ENCODE measurements at regions not wholly inside any gene's neighbourhood (a gene's known extent, or its start where the extent isn't known, plus 50 kb on each side); places are given as distances from the start of the nearest gene placed in this dataset.

GRCh38 chr5:27472000-27472763 lies 433.8 kb upstream of the CDH9 start:
- TF ChIP-seq GATA2 (IDR thresholded peaks at IDR 0.05; ENCODE audit: low read depth, low read length) (no peak), GATA3 (IDR thresholded peaks at IDR 0.05; ENCODE audit: low read depth, low read length) (no peak)

GRCh38 chr5:27466959-27467358 lies 428.6 kb upstream of the CDH9 start:
- TF ChIP-seq GATA3 (IDR thresholded peaks at IDR 0.05; ENCODE audit: low read depth, low read length), result no peak
- no peak for TF ChIP-seq GATA2 (IDR thresholded peaks at IDR 0.05; ENCODE audit: low read depth, low read length)

- TF ChIP-seq GATA3 (IDR thresholded peaks at IDR 0.05; ENCODE audit: low read depth, low read length) (no peak), GATA2 (IDR thresholded peaks at IDR 0.05; ENCODE audit: low read depth, low read length) (no peak)
Observed at GRCh38 chr5:27465140-27465539, 426.8 kb upstream of the CDH9 start.

- TF ChIP-seq GATA3 (IDR thresholded peaks at IDR 0.05; ENCODE audit: low read depth, low read length) (no peak), GATA2 (IDR thresholded peaks at IDR 0.05; ENCODE audit: low read depth, low read length) (no peak)
Observed at GRCh38 chr5:27463446-27464149, 425.2 kb upstream of the CDH9 start.

GRCh38 chr5:27462936-27463335 lies 424.6 kb upstream of the CDH9 start:
- TF ChIP-seq GATA3 (IDR thresholded peaks at IDR 0.05; ENCODE audit: low read depth, low read length) (no peak), GATA2 (IDR thresholded peaks at IDR 0.05; ENCODE audit: low read depth, low read length) (no peak)

GRCh38 chr5:27458287-27458686 lies 419.9 kb upstream of the CDH9 start:
- TF ChIP-seq GATA3 (IDR thresholded peaks at IDR 0.05; ENCODE audit: low read depth, low read length), result no peak
- no peak for TF ChIP-seq GATA2 (IDR thresholded peaks at IDR 0.05; ENCODE audit: low read depth, low read length)

- no peak for TF ChIP-seq GATA2 (IDR thresholded peaks at IDR 0.05; ENCODE audit: low read depth, low read length)
- TF ChIP-seq GATA3 (IDR thresholded peaks at IDR 0.05; ENCODE audit: low read depth, low read length), result no peak
Observed at GRCh38 chr5:27451377-27451776, 413.0 kb upstream of the CDH9 start.

GRCh38 chr5:27450607-27451006 lies 412.2 kb upstream of the CDH9 start:
- TF ChIP-seq GATA3 (IDR thresholded peaks at IDR 0.05; ENCODE audit: low read depth, low read length), result no peak
- no peak for TF ChIP-seq GATA2 (IDR thresholded peaks at IDR 0.05; ENCODE audit: low read depth, low read length)

- TF ChIP-seq GATA2 (IDR thresholded peaks at IDR 0.05; ENCODE audit: low read depth, low read length), result no peak
- no peak for TF ChIP-seq GATA3 (IDR thresholded peaks at IDR 0.05; ENCODE audit: low read depth, low read length)
Observed at GRCh38 chr5:27437594-27438200, 399.3 kb upstream of the CDH9 start.

- no peak for TF ChIP-seq GATA3 (IDR thresholded peaks at IDR 0.05; ENCODE audit: low read depth, low read length)
- TF ChIP-seq GATA2 (IDR thresholded peaks at IDR 0.05; ENCODE audit: low read depth, low read length), result no peak
Observed at GRCh38 chr5:27434335-27434734, 395.9 kb upstream of the CDH9 start.

- no peak for TF ChIP-seq GATA2 (IDR thresholded peaks at IDR 0.05; ENCODE audit: low read depth, low read length)
- no peak for TF ChIP-seq GATA3 (IDR thresholded peaks at IDR 0.05; ENCODE audit: low read depth, low read length)
Observed at GRCh38 chr5:27414099-27414498, 375.7 kb upstream of the CDH9 start.

GRCh38 chr5:27412384-27412783 lies 374.0 kb upstream of the CDH9 start:
- TF ChIP-seq GATA3 (IDR thresholded peaks at IDR 0.05; ENCODE audit: low read depth, low read length) (no peak), GATA2 (IDR thresholded peaks at IDR 0.05; ENCODE audit: low read depth, low read length) (no peak)

- TF ChIP-seq GATA3 (IDR thresholded peaks at IDR 0.05; ENCODE audit: low read depth, low read length), result no peak
- no peak for TF ChIP-seq GATA2 (IDR thresholded peaks at IDR 0.05; ENCODE audit: low read depth, low read length)
Observed at GRCh38 chr5:27406020-27406419, 367.6 kb upstream of the CDH9 start.

GRCh38 chr5:27403243-27403882 lies 365.0 kb upstream of the CDH9 start:
- TF ChIP-seq GATA2 (IDR thresholded peaks at IDR 0.05; ENCODE audit: low read depth, low read length), result no peak
- TF ChIP-seq GATA3 (IDR thresholded peaks at IDR 0.05; ENCODE audit: low read depth, low read length), result no peak
